ENCODE measurements at regions not wholly inside any gene's neighbourhood (a gene's known extent, or its start where the extent isn't known, plus 50 kb on each side); places are given as distances from the start of the nearest gene placed in this dataset.

GRCh38 chr2:234304950-234305349 lies 191.9 kb downstream of the ARL4C start:
- DNase-seq, result no peak

DNA sequence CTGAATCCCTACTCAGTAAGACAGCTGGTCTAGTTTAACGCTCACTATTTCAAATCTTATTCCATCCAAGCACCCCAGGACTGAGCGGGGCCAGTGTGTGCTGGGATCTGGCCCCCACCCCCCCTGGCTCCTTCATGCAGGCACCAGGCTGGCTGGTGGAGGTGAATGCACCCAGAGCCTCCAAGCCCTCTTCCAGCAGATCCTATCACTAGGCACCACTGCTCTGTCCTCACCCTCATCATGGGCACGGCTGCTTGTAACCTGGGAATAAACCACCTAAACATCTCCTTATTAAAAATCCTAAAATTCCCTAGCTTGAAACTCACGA lies 194.3 kb downstream of the ARL4C start:
- no peak for DNase-seq

DNA sequence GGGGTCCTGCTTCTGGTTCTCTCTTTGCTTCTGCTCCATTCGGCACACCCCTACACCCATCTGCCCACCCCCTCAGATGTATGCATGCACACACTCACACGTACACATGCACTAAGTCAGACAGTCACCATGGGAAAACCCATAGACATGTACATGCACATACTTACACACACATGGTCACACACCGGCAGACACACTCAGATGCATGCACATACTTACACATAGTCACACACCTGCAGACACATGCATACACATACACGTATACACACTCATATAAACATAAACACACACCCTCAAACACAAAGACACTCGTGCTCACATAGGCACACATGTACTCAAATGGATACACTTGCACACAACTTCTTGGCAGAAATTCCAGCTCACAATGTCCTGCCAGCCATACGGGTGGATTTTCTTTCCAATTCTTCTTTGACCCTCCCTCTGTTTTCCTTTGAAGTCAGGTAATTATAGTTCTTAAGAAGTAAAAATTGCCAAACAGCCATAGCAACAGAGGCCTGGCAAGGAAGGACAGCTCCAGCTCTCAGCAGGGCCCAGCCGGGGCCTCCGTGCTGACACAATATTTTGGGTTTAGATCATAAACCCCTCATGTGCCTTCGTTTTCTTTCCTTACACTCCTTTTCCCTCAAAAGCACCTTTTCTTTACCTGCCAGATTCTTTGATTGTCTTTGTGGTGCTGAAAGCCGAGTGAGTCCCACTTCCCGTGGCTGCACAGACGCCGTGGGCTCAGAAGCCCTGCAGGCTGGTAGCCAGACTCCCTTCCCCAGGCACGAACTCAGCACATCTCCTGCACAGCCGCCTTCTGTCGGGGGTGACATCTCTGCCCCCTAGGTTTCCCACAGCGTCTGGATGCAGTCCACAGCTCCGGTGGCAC lies 195.7 kb downstream of the ARL4C start:
- no peak for DNase-seq

- DNase-seq, result no peak
Observed at GRCh38 chr2:234300391-234300925, 196.4 kb downstream of the ARL4C start.

DNA sequence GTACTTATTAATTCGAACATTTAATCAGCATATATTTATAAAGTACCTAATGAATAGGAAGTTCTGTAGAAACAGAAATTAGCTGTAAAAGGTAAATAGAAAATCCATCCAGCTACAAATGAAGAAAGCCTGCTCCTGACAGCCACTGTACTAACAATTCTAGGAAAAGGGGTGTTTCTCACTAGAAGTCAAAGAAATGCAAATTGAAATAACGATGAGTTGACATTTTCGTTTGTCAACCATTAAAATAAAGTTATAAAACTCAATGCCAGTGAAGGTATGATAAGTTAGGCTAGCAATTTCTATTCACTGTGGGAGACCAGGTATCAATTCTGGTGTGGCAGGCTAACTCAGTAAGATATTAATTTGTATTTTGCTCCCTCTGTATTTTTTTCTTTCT lies 198.0 kb downstream of the ARL4C start:
- no peak for DNase-seq

DNA sequence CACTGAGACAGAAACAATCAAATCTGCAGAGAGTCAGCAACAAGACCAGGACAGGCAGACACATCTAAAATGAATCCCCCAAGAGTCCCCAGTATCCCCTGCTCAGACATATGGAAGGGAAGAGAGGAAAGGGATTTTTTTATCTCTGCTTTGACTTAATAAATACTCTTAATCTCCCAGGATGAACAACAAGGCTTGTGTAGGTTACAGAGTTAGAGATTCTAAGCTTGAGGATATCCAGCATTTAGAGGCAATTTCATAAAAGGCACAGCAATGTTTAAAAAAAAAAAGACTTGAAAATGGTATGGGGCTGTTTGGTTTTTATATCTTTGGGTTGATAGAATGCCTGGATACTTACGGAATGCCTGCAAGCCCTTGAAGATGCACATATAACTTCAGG lies 199.9 kb downstream of the ARL4C start:
- no peak for DNase-seq

DNA sequence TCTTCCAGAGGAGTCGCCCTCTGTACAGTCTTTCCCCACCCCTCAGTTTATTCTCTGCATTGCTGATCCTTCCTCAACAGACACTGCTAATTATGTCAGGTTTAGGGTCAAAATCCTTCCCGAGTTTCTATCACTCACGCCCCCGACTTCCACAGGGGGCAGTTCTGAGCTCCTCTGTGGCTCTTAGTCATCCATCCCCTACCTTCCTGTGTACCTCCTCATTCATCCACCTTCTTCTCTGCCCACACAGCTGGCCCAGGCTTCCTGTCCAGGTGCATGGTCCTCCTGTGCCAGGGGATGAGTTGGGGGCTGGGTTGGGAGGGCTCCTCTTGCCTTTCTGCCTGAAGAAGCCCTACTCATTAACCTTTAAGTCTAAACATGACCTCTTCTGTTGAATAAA lies 202.9 kb downstream of the ARL4C start:
- DNase-seq, result no peak

DNA sequence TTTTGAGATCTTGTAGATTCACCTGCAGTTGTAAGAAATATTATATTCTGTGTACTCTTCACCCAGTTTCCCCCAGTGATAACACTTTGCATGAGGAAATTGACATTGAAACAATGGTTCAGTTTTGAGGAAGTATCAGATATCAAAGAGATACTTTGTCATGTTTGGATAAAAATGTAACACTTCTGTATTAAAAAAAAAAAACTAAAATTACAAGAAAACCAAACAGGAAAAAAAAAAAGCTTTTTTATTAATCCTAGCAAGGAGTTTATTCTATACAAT lies 204.0 kb downstream of the ARL4C start:
- DNase-seq, result no peak

- peak; percentile 65 for DNase-seq
Observed at GRCh38 chr2:234292205-234292961, 204.5 kb downstream of the ARL4C start.

DNA sequence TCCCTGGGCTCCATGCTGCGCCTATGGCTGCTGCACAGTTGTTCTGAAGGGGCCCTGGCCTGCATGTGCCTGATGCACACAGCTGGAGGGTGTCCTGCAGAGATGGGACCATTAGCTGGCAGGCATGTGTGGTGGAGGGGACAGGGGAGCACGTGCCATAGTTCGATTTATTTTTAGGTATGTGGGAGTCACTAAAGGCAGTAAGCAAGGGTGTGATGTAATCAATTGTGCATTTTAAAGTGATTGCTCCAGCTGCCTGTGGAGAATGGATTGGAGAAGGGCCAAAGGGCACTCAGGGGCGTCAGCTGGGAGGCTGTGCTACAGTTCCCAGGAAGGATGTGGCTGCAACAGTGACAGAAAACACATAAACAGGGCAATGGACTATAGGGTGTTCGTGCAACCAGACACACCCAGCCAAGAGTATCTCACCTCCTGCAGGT lies 205.1 kb downstream of the ARL4C start:
- DNase-seq, result no peak

GRCh38 chr2:234290671-234291070 lies 206.2 kb downstream of the ARL4C start:
- DNase-seq, result peak; percentile 78

DNA sequence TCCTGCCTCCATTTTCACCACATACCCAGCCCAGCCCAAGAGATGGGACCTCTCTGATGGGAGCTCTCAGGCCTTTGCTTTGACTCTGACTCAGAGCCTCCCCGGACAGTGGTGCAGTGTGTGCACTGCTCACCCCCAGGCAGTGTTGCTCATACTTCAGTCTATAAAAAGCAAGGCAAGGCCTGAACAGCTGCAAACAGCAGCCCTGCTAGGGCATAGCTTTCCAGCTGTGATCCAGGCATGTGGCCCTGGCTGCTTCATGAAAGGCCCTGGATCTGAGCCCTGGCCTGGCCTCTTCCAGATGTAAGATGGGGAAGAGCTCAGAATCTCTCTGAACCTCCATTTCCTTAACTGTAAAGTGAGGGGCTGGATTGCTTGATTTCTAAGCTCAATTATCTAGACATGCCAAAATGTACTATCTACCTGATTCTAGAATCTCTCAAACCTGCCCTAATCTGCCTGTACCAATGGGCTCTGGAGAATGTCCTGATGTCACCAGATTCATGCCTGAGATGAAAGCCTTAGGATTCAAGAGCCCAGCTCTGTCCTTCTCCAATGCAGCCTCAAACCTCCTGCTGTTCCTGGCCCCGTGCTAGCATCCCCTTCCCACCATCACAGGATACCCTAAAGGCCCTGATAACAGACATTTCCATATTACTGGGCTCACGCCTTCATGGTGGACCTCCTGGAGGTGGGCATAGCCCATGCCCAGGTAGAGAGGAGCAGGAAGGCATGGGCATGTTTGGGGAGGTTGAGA lies 206.9 kb downstream of the ARL4C start:
- peak; percentile 56 for DNase-seq

DNA sequence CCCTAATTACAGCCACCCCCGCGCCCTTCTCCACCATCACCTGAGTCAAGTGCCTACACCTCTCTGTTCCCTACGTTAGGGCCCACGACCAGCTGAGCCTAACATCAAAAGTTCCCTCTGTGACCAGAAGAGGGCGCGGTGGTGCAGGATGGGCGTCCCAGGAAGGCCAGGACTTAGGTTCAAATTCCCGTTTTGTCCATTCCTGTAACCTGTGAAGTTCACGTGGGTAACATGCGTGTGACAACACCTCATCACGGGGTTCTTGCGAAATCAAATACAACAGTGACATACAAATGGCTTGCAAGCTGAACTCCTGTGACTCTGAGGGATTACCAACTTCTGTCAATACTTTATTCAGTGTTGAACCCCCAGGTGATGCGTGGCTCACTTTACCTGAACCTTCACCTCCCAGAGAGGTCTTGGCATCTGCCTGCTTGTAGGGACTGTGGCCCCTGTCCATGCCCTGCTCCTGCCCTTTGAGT lies 207.9 kb downstream of the ARL4C start:
- DNase-seq, result peak; percentile 76

GRCh38 chr2:234287650-234288049 lies 209.2 kb downstream of the ARL4C start:
- DNase-seq, result no peak

- DNase-seq, result no peak
Observed at GRCh38 chr2:234286956-234287355, 209.9 kb downstream of the ARL4C start.

- DNase-seq, result no peak
Observed at GRCh38 chr2:234286118-234286598, 210.7 kb downstream of the ARL4C start.

GRCh38 chr2:234285541-234285940 lies 211.3 kb downstream of the ARL4C start:
- DNase-seq, result no peak

GRCh38 chr2:234279637-234280036 lies 217.2 kb downstream of the ARL4C start:
- DNase-seq, result no peak

- no peak for DNase-seq
Observed at GRCh38 chr2:234278556-234279255, 218.2 kb downstream of the ARL4C start.

- DNase-seq, result no peak
Observed at GRCh38 chr2:234275515-234275914, 221.4 kb downstream of the ARL4C start.

DNA sequence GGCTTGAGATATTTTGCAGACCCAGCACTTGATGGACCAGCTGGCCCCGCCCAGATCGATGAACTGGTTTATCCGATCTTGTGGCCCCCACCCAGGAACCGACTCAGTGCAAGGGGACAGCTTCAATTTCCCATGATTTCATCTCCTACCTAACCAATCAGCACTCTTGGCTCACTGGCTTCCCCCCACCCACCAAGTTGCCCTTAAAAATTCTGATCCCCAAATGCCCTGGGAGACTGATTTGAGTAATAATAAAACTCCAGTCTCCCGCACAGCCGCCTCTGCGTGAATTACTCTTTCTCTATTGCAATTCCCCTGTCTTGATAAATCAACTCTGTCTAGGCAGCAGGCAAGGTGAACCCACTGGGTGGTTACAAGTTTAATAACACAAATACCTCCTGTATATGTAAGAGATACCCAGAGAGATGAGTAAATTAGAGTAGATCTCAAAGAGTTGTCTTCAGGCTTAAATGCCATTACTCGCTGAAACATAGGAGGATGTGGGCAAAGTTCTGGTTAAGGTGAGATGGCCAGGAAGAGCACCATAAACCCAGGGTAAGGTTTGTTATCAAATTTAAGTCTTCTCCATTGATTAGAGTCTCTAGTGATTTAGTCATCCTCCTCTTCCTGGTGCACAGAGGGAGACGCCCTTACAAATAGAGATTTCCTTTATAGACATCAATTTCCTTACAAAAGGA lies 222.8 kb downstream of the ARL4C start:
- DNase-seq, result no peak

Data from activated T-cell treated with anti-CD3 and anti-CD28 coated beads, Interleukin-2, amount 50 U/mL, for 1 hour (primary cell).